Nephron (organoid): ENCODE measurements at regions not wholly inside any gene's neighbourhood (a gene's known extent, or its start where the extent isn't known, plus 50 kb on each side); places are given as distances from the start of the nearest gene placed in this dataset.

Source experiments
- H3K27ac Mint-ChIP-seq, 3 experiments: 2 replicates each; pipeline ENCODE4 v1.8.0; 2020; ENCODE audit warnings: mixed read lengths in 3 of 3, mild to moderate bottlenecking in 2 of 3, moderate library complexity in 1 of 3
- H3K27me3 Mint-ChIP-seq: 2 replicates; pipeline ENCODE4 v1.8.0; 2021; ENCODE audit warnings: low read depth, mild to moderate bottlenecking, moderate library complexity, mixed read lengths
- H3K36me3 Mint-ChIP-seq: 2 replicates; pipeline ENCODE4 v1.8.0; 2020; ENCODE audit warnings: low read depth, mixed read lengths
- H3K4me1 Mint-ChIP-seq: 2 replicates; pipeline ENCODE4 v1.8.0; 2020; ENCODE audit warnings: mixed read lengths
- H3K4me3 Mint-ChIP-seq, 3 experiments: 2 replicates each; pipeline ENCODE4 v1.8.0; 2020; ENCODE audit warnings: mild to moderate bottlenecking in 3 of 3, mixed read lengths in 3 of 3, moderate library complexity in 2 of 3
- H3K9me3 Mint-ChIP-seq: 2 replicates; pipeline ENCODE4 v1.8.0; 2020; ENCODE audit warnings: mixed read lengths
- TF ChIP-seq, protein P1 (sequence below), 3 experiments: fragments of 200-600 bp; sonication (generic); IDR thresholded peaks; one replicate each; pipeline ENCODE4 v1.5.0; 2021; ENCODE audit warnings: antibody characterized with exemption in 3 of 3; ENCODE audit not compliant: unreplicated experiment in 3 of 3

DNA sequence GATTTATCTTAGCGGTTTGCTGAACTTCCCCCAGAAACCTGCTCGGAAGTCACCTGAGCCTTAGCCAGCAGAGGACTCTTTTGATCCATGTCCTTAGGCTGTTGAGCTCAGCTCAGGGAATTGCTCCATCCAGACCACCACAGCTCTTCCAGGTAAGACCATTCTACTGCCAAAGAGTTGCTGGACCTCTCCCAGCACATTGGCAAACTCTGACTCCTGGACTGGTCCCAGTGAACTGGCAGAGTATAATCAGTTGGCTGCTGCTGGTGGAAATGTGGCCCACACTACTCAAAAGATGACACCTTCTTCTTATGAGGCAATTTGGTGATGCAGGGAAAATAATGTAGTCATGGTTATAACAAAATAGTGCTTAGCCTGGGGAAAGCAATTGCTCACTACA lies 308.8 kb upstream of the FIGN start:
- Mint-ChIP-seq H3K27me3 (peaks cover 4% of the 10 kb centered on the region), H3K36me3 (no peaks in the 10 kb centered on the region), H3K27ac (no peak overlapping the region), H3K9me3 (peaks cover 12% of the 10 kb centered on the region), H3K4me3 (no peak overlapping the region), H3K4me1 (no peaks in the 10 kb centered on the region)
- TF ChIP-seq, protein P1, sequence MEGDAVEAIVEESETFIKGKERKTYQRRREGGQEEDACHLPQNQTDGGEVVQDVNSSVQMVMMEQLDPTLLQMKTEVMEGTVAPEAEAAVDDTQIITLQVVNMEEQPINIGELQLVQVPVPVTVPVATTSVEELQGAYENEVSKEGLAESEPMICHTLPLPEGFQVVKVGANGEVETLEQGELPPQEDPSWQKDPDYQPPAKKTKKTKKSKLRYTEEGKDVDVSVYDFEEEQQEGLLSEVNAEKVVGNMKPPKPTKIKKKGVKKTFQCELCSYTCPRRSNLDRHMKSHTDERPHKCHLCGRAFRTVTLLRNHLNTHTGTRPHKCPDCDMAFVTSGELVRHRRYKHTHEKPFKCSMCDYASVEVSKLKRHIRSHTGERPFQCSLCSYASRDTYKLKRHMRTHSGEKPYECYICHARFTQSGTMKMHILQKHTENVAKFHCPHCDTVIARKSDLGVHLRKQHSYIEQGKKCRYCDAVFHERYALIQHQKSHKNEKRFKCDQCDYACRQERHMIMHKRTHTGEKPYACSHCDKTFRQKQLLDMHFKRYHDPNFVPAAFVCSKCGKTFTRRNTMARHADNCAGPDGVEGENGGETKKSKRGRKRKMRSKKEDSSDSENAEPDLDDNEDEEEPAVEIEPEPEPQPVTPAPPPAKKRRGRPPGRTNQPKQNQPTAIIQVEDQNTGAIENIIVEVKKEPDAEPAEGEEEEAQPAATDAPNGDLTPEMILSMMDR (IDR thresholded peaks at IDR 0.05; ENCODE audit: unreplicated experiment in 3 of 3), result no peak

DNA sequence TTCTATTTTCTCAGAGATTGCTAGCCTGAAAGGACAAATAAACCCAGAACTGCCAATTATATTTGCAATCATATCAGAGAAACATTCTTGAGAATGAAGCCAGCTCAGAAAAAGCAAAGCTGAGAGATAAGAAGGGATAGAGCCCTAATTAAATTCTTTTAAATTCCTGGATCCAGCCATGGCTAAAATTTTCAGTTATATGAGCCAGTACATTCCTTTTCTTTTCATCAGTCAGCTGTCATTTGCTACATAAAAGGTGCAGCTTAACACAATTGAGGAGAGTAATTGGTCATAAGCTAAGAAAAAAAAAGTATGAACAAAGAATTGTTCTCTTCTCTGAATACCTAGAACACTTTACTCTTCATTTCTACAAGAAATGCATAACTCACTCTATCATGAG lies 303.5 kb upstream of the FIGN start:
- no peak overlapping the region for H3K27ac Mint-ChIP-seq
- H3K4me1 Mint-ChIP-seq, result no peaks in the 10 kb centered on the region
- H3K36me3 Mint-ChIP-seq, result no peaks in the 10 kb centered on the region
- H3K9me3 Mint-ChIP-seq, result peaks cover 12% of the 10 kb centered on the region
- H3K27me3 Mint-ChIP-seq, result peaks cover 6% of the 10 kb centered on the region
- TF ChIP-seq, protein P1 (IDR thresholded peaks at IDR 0.05; ENCODE audit: unreplicated experiment in 3 of 3), result no peak
- H3K4me3 Mint-ChIP-seq, result no peak overlapping the region

DNA sequence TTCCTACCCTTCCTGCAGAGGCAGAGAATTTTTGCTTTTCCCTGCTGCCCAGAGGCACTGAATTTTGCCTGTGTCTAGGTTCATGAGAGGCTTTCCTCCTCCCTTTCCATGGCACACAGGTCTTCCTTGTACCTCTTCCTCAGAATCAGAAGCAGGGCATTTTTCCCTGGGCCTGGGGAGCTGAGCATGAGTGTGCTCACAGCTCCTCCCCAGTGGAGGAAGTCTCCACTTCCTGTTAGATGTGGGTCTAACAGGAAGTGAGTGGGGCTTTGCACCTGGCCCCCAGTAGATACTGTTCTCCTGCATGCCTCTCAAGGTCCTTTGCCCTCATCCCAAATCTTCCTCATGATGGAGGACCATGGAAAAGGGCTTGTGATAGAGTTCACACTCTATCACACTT lies 297.2 kb upstream of the FIGN start:
- TF ChIP-seq, protein P1 (IDR thresholded peaks at IDR 0.05; ENCODE audit: unreplicated experiment in 3 of 3), result no peak
- Mint-ChIP-seq H3K27ac (no peak overlapping the region), H3K36me3 (no peaks in the 10 kb centered on the region), H3K9me3 (no peaks in the 10 kb centered on the region), H3K4me3 (no peak overlapping the region), H3K27me3 (peaks cover 2% of the 10 kb centered on the region), H3K4me1 (no peaks in the 10 kb centered on the region)

GRCh38 chr2:164030623-164031022 lies 294.8 kb upstream of the FIGN start:
- Mint-ChIP-seq H3K4me1 (no peaks in the 10 kb centered on the region), H3K27me3 (no peaks in the 10 kb centered on the region), H3K36me3 (no peaks in the 10 kb centered on the region), H3K27ac (no peak overlapping the region), H3K4me3 (no peak overlapping the region), H3K9me3 (no peaks in the 10 kb centered on the region)
- TF ChIP-seq, protein P1 (IDR thresholded peaks at IDR 0.05; ENCODE audit: unreplicated experiment in 3 of 3), result no peak

- no peaks in the 10 kb centered on the region for H3K27me3 Mint-ChIP-seq
- peaks cover under 1% of the 10 kb centered on the region for H3K4me1 Mint-ChIP-seq
- peak overlapping the region in 1 of 3 experiments; percentile 7 for H3K27ac Mint-ChIP-seq
- no peaks in the 10 kb centered on the region for H3K9me3 Mint-ChIP-seq
- no peaks in the 10 kb centered on the region for H3K36me3 Mint-ChIP-seq
- H3K4me3 Mint-ChIP-seq, result no peak overlapping the region
- TF ChIP-seq, protein P1 (IDR thresholded peaks at IDR 0.05; ENCODE audit: unreplicated experiment in 3 of 3), result no peak
Observed at GRCh38 chr2:164028814-164029534, 293.2 kb upstream of the FIGN start.

DNA sequence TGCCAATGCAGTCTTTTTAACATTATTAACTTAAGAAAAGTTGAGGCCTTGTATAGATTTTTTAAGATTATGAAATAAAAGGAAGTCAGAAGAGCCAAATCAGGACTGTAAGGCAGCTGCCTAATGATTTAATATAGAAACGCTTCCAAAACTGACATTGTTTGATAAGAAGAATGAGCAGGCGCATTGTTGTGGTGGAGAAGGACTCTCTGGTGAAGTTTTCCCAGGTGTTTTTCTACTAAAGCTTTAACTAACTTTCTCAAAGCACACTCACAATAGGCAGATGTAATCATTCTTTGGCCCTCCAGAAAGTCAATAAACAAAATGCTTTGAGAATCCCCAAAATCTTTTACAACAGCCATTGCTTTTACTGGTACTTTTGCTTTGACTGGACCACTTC lies 288.6 kb upstream of the FIGN start:
- H3K9me3 Mint-ChIP-seq, result peaks cover 3% of the 10 kb centered on the region
- H3K4me3 Mint-ChIP-seq, result no peak overlapping the region
- no peak overlapping the region for H3K27ac Mint-ChIP-seq
- H3K27me3 Mint-ChIP-seq, result no peaks in the 10 kb centered on the region
- no peaks in the 10 kb centered on the region for H3K36me3 Mint-ChIP-seq
- TF ChIP-seq, protein P1 (IDR thresholded peaks at IDR 0.05; ENCODE audit: unreplicated experiment in 3 of 3), result no peak
- peaks cover 4% of the 10 kb centered on the region for H3K4me1 Mint-ChIP-seq
